Activated naive CD8-positive, alpha-beta T cell treated with anti-CD3 and anti-CD28 coated beads, Interleukin-2, amount 10 ng/mL, durations not matched to agents 7 days and 5 days (primary cell): ENCODE measurements at regions not wholly inside any gene's neighbourhood (a gene's known extent, or its start where the extent isn't known, plus 50 kb on each side); places are given as distances from the start of the nearest gene placed in this dataset.

Experiments used
- ATAC-seq: fragments of 150-1000 bp; cut with Tn5 transposase; one replicate; pipeline ENCODE4 v1.10.0; 2021; ENCODE audit warnings: low read depth, moderate library complexity
- POLR2A ChIA-PET: fragments of 350-600 bp; sonication (Branson Sonifier 250); formaldehyde crosslinking; loops from one replicate; lab custom pipeline; 2021; ENCODE audit warnings: antibody characterized with exemption; lab: Charles Lee
- DNase-seq: peaks from one replicate; pipeline ENCODE4 v3.0.0; 2021
- H3K27ac Mint-ChIP-seq: one replicate; pipeline ENCODE4 v1.8.0; 2022; ENCODE audit warnings: mild to moderate bottlenecking, mixed read lengths
- H3K27me3 Mint-ChIP-seq: one replicate; pipeline ENCODE4 v1.8.0; 2022; ENCODE audit warnings: mild to moderate bottlenecking, moderate library complexity, mixed read lengths
- H3K36me3 Mint-ChIP-seq: one replicate; pipeline ENCODE4 v1.8.0; 2021; ENCODE audit warnings: mild to moderate bottlenecking, mixed read lengths
- H3K4me1 Mint-ChIP-seq: one replicate; pipeline ENCODE4 v1.8.0; 2021; ENCODE audit warnings: mixed read lengths
- H3K4me3 Mint-ChIP-seq: one replicate; pipeline ENCODE4 v1.8.0; 2022; ENCODE audit warnings: mild to moderate bottlenecking, moderate library complexity, mixed read lengths
- H3K9me3 Mint-ChIP-seq: one replicate; pipeline ENCODE4 v1.8.0; 2021; ENCODE audit warnings: mixed read lengths

DNA sequence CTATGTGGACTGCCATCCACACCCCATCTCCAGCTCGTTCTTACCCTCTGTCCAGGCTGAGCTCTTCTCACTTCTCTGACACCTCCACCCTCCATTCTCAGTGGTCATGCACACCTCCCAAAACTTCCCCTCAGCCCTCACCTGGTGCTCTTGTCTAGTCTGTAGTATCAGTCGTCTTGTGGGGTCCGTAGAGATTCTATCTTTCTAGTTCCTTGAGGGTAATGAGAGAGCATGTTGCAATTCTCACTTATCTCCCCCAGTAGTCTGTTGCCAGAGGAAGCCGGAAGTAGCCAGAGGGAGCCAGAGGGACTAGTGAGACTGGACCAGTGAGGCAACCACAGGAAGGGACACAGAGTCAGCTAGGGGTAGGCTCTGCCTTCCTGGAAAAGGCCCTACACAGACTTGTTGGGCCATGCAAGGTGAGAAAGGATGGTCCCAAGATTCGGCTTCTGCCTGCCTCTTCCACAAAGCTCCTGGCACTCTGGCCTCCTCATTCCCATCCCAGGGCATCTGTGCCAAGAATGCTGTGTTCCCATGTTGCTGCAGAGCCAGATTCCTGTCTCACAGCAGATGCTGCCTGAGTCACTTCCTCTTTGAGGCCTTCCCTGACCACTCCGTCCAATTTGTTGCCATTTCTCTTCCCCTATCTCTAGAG is 50.6 kb upstream of the DUSP5 start:
- POLR2A ChIA-PET: no interaction called here
- Mint-ChIP-seq H3K36me3 (peaks cover 6% of the 10 kb centered on the region), H3K9me3 (peaks cover 2% of the 10 kb centered on the region), H3K4me3 (no peak overlapping the region), H3K27ac (no peak overlapping the region), H3K4me1 (peaks cover 16% of the 10 kb centered on the region), H3K27me3 (peaks cover 38% of the 10 kb centered on the region)
- DNase-seq: no peak
- ATAC-seq: no peak

DNA sequence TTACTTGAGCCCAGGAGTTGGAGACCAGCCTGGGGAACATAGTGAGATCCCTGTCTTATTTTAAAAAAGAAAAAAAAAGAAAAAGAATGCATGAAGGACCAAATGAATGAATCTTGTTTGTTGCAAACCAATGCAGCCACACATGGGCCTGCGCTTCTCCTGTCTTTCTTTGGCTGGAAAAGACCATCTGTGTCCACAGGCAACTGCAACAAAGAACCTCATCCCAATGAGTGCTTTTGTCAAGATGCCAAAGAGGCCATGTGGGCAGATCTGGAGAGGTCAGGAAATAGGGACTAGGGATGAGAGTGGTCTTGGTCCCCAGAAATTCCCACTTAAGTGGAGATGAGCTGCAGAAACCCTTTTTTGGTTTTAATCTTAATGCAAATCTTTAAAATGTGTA is 49.8 kb upstream of the DUSP5 start:
- ATAC-seq (no peak), DNase-seq (peak; percentile 2)
- H3K36me3 Mint-ChIP-seq: peaks cover 6% of the 10 kb centered on the region
- POLR2A ChIA-PET: no interaction called here
- H3K27me3 Mint-ChIP-seq: peaks cover 39% of the 10 kb centered on the region
- peaks cover 16% of the 10 kb centered on the region for H3K4me1 Mint-ChIP-seq
- H3K27ac Mint-ChIP-seq: no peak overlapping the region
- no peak overlapping the region for H3K4me3 Mint-ChIP-seq
- H3K9me3 Mint-ChIP-seq: peaks cover 2% of the 10 kb centered on the region
